HEK293 (cell line): ENCODE measurements at regions not wholly inside any gene's neighbourhood (a gene's known extent, or its start where the extent isn't known, plus 50 kb on each side); places are given as distances from the start of the nearest gene placed in this dataset.
A peak's percentile ranks its signal among the peaks of the same experiment; 100 is the strongest.

ENCODE experiments used
- CTCF ChIA-PET: fragments of 350-600 bp; formaldehyde crosslinking; extraction: SDS; loops from one replicate; lab custom pipeline; 2021; ENCODE audit warnings: antibody characterized with exemption; lab: Yijun Ruan, JAX
- POLR2A ChIA-PET: fragments of 300-600 bp; formaldehyde crosslinking; extraction: SDS; loops from one replicate; lab custom pipeline; 2020; ENCODE audit warnings: antibody characterized with exemption, inconsistent platforms; lab: Yijun Ruan, JAX
- H3K27ac ChIP-seq: fragments of 200-500 bp; sonication (Bioruptor generic); 2 replicates; pipeline ENCODE4 v1.5.1; 2014; ENCODE audit warnings: low read depth, low read length, control low read depth, inconsistent platforms; ENCODE audit errors: extremely low read depth
- H3K36me3 ChIP-seq, 2 experiments: fragments of 200-500 bp in 1 of 2; sonication (Bioruptor generic) in 1 of 2; 1 replicate in 1 of 2; 2 replicates in 1 of 2; pipeline ENCODE4 v1.5.1; 2014 to 2017; ENCODE audit warnings: inconsistent platforms in 2 of 2, low read length in 2 of 2; ENCODE audit not compliant: control insufficient read depth in 2 of 2, insufficient read depth in 1 of 2
- H3K4me1 ChIP-seq: fragments of 200-500 bp; sonication (Bioruptor generic); 2 replicates; pipeline ENCODE4 v1.5.1; 2014; ENCODE audit warnings: mild to moderate bottlenecking, low read length, inconsistent platforms; ENCODE audit not compliant: control insufficient read depth, insufficient read depth
- H3K4me3 ChIP-seq: 2 replicates; pipeline ENCODE4 v1.5.1; 2011; ENCODE audit warnings: low read depth, mild to moderate bottlenecking, control low read depth, low read length, moderate library complexity
- H3K9me3 ChIP-seq: fragments of 200-500 bp; sonication (Bioruptor generic); 2 replicates; pipeline ENCODE4 v1.5.1; 2014; ENCODE audit warnings: low read depth, low read length, inconsistent platforms; ENCODE audit not compliant: control insufficient read depth, insufficient read depth
- BCL6B ChIP-seq: fragments of 450-650 bp; formaldehyde crosslinking; IDR thresholded peaks from 2 replicates; pipeline ENCODE4 v1.5.1; 2017; ENCODE audit warnings: missing biosample characterization, missing genetic modification characterization
- GFI1B ChIP-seq: fragments of 450-650 bp; formaldehyde crosslinking; IDR thresholded peaks from 2 replicates; pipeline ENCODE4 v1.5.1; 2016; ENCODE audit warnings: missing biosample characterization, missing genetic modification characterization
- HOXD13 ChIP-seq: sonication (generic); formaldehyde crosslinking; IDR thresholded peaks from 2 replicates; pipeline ENCODE4 v1.8.0; 2022; ENCODE audit warnings: missing genetic modification reagents, borderline replicate concordance
- MYNN ChIP-seq: fragments of 450-650 bp; formaldehyde crosslinking; IDR thresholded peaks from 2 replicates; pipeline ENCODE4 v1.5.1; 2016; ENCODE audit warnings: missing biosample characterization, missing genetic modification characterization, borderline replicate concordance
- OVOL3 ChIP-seq: fragments of 450-650 bp; formaldehyde crosslinking; IDR thresholded peaks from 2 replicates; pipeline ENCODE4 v1.5.1; 2016; ENCODE audit warnings: missing biosample characterization, missing genetic modification characterization
- SALL2 ChIP-seq: fragments of 450-650 bp; formaldehyde crosslinking; IDR thresholded peaks from 2 replicates; pipeline ENCODE4 v1.5.0; 2017; ENCODE audit warnings: missing biosample characterization, mild to moderate bottlenecking, missing genetic modification characterization, borderline replicate concordance
- SETDB1 ChIP-seq: IDR thresholded peaks from one replicate; pipeline ENCODE4 v1.6.1; 2017; ENCODE audit warnings: mild to moderate bottlenecking, low read length, moderate library complexity, mixed read lengths; ENCODE audit not compliant: insufficient read length
- SP3 ChIP-seq: fragments of 450-650 bp; formaldehyde crosslinking; IDR thresholded peaks from 2 replicates; pipeline ENCODE4 v1.5.1; 2016; ENCODE audit warnings: missing biosample characterization, missing genetic modification characterization
- TRIM28 ChIP-seq: IDR thresholded peaks from 2 replicates; pipeline ENCODE4 v1.6.1; 2011; ENCODE audit warnings: low read length, control low read depth, borderline replicate concordance
- ZBTB26 ChIP-seq: fragments of 450-650 bp; formaldehyde crosslinking; optimal IDR thresholded peaks from 2 replicates; pipeline ENCODE3; 2016; ENCODE audit warnings: missing biosample characterization, mild to moderate bottlenecking, missing genetic modification characterization
- ZFP69B ChIP-seq: fragments of 450-650 bp; formaldehyde crosslinking; IDR thresholded peaks from 2 replicates; pipeline ENCODE4 v1.5.1; 2016; ENCODE audit warnings: missing biosample characterization, missing genetic modification characterization
- ZNF169 ChIP-seq: fragments of 450-650 bp; formaldehyde crosslinking; IDR thresholded peaks from 2 replicates; pipeline ENCODE4 v1.5.1; 2016; ENCODE audit warnings: missing biosample characterization, missing genetic modification characterization
- ZNF2 ChIP-seq: fragments of 450-650 bp; formaldehyde crosslinking; IDR thresholded peaks from 2 replicates; pipeline ENCODE4 v1.5.1; 2016; ENCODE audit warnings: missing biosample characterization, missing genetic modification characterization
- ZNF274 ChIP-seq, 2 experiments: fragments of 200-500 bp in 1 of 2; fragments of 450-650 bp in 1 of 2; sonication (Bioruptor generic) in 1 of 2; formaldehyde crosslinking in 1 of 2; IDR thresholded peaks; 2 replicates each; pipeline versions ENCODE4 v1.5.1 to v1.6.1; 2014 to 2016; ENCODE audit warnings: borderline replicate concordance in 1 of 2, inconsistent platforms in 1 of 2, low read length in 1 of 2, missing biosample characterization in 1 of 2, missing genetic modification characterization in 1 of 2
- ZNF362 ChIP-seq: fragments of 450-650 bp; formaldehyde crosslinking; IDR thresholded peaks from 2 replicates; pipeline ENCODE4 v1.5.1; 2016; ENCODE audit warnings: missing biosample characterization, missing genetic modification characterization
- ZNF37A ChIP-seq: fragments of 450-650 bp; IDR thresholded peaks from 2 replicates; pipeline ENCODE4 v1.5.1; 2018; ENCODE audit warnings: missing biosample characterization, missing genetic modification characterization
- ZNF473 ChIP-seq: fragments of 450-650 bp; formaldehyde crosslinking; IDR thresholded peaks from 2 replicates; pipeline ENCODE4 v1.5.1; 2017; ENCODE audit warnings: missing biosample characterization, missing genetic modification characterization
- ZNF600 ChIP-seq: fragments of 450-650 bp; formaldehyde crosslinking; IDR thresholded peaks from 2 replicates; pipeline ENCODE4 v1.5.1; 2016; ENCODE audit warnings: missing biosample characterization, missing genetic modification characterization
- ZNF623 ChIP-seq: fragments of 450-650 bp; formaldehyde crosslinking; IDR thresholded peaks from 2 replicates; pipeline ENCODE4 v1.5.1; 2016; ENCODE audit warnings: missing biosample characterization, missing genetic modification characterization
- ZNF654 ChIP-seq: fragments of 450-650 bp; formaldehyde crosslinking; IDR thresholded peaks from 2 replicates; pipeline ENCODE4 v1.5.1; 2016; ENCODE audit warnings: low read depth, missing biosample characterization, missing genetic modification characterization
- ZNF658 ChIP-seq: fragments of 450-650 bp; formaldehyde crosslinking; IDR thresholded peaks from 2 replicates; pipeline ENCODE4; 2016; ENCODE audit warnings: missing biosample characterization, missing genetic modification characterization
- ZNF692 ChIP-seq: fragments of 450-650 bp; formaldehyde crosslinking; IDR thresholded peaks from 2 replicates; pipeline ENCODE4 v1.5.1; 2016; ENCODE audit warnings: missing biosample characterization, missing genetic modification characterization
- ZNF707 ChIP-seq: fragments of 450-650 bp; formaldehyde crosslinking; IDR thresholded peaks from 2 replicates; pipeline ENCODE4 v1.5.1; 2016; ENCODE audit warnings: missing biosample characterization, missing genetic modification characterization
- ZSCAN30 ChIP-seq: fragments of 450-650 bp; IDR thresholded peaks from 2 replicates; pipeline ENCODE4 v1.5.1; 2018; ENCODE audit warnings: missing biosample characterization, mild to moderate bottlenecking, missing genetic modification characterization, moderate library complexity
- ZSCAN4 ChIP-seq: fragments of 450-650 bp; formaldehyde crosslinking; IDR thresholded peaks from 2 replicates; pipeline ENCODE4 v1.5.1; 2017; ENCODE audit warnings: missing biosample characterization, missing genetic modification characterization

- Histone ChIP-seq H3K4me3 (no peak overlapping the region), H3K9me3 (no peaks in the 10 kb centered on the region), H3K27ac (no peak overlapping the region), H3K36me3 (no peaks in the 10 kb centered on the region), H3K4me1 (no peaks in the 10 kb centered on the region)
- POLR2A ChIA-PET, result no interaction called here
- CTCF ChIA-PET, result interaction anchor here (0.6 kb wide), 1 partner anchor 83 kb away, joined by 12 read pairs; no protein-coding TSS in a partner anchor
- TF ChIP-seq OVOL3 (no peak), SALL2 (tag by site-specific recombination) (no peak), GFI1B (no peak), ZFP69B (no peak), ZNF274 (IDR thresholded peaks at IDR 0.05; ENCODE audit: low read length) (no peak), ZNF274 (tag by site-specific recombination; IDR thresholded peaks at IDR 0.05; ENCODE audit: borderline replicate concordance) (no peak), SP3 (tag by site-specific recombination) (no peak), ZNF2 (tag by site-specific recombination) (no peak), ZNF623 (tag by site-specific recombination) (no peak), ZNF362 (tag by site-specific recombination) (no peak), ZNF707 (tag by site-specific recombination) (no peak), ZNF600 (no peak), ZNF692 (no peak), HOXD13 (no peak), ZNF473 (tag by site-specific recombination) (no peak)
These were observed 276.2 kb upstream of the MAP3K7 start for GRCh38 chr6:90863043-90863442.

GRCh38 chr6:90860822-90861601 lies 274.1 kb upstream of the MAP3K7 start:
- H3K36me3 ChIP-seq, result no peaks in the 10 kb centered on the region
- CTCF ChIA-PET, result interaction anchor here (0.9 to 3.4 kb wide), 14 partner anchors 13 to 254 kb away, joined by 3 to 23 read pairs (median 4); no protein-coding TSS in a partner anchor
- no peak for TF ChIP-seq MYNN
- TF ChIP-seq ZNF37A (tag by site-specific recombination), result no peak
- TF ChIP-seq ZSCAN4 (tag by site-specific recombination), result no peak
- TF ChIP-seq SETDB1, result peak; percentile 85
- no peak for TF ChIP-seq BCL6B (tag by site-specific recombination)
- 0 out of 2 replicates have a peak, but pooled peaks have one; percentile 21 for TF ChIP-seq ZSCAN30 (tag by site-specific recombination)
- peak; percentile 53 for TF ChIP-seq ZNF654 (tag by site-specific recombination)
- no peak for TF ChIP-seq ZNF658 (tag by site-specific recombination)
- peak; percentile 98; the same call in 1 of the 2 replicates for TF ChIP-seq TRIM28
- no peak for TF ChIP-seq ZBTB26 (tag by site-specific recombination)
- TF ChIP-seq ZNF169 (tag by site-specific recombination), result no peak
- H3K4me1 ChIP-seq, result no peaks in the 10 kb centered on the region
- no peaks in the 10 kb centered on the region for H3K9me3 ChIP-seq
- POLR2A ChIA-PET, result no interaction called here
- H3K4me3 ChIP-seq, result no peak overlapping the region
- H3K27ac ChIP-seq, result no peak overlapping the region
